Neural cell (in vitro differentiated cells): ENCODE measurements at regions not wholly inside any gene's neighbourhood (a gene's known extent, or its start where the extent isn't known, plus 50 kb on each side); places are given as distances from the start of the nearest gene placed in this dataset.

Experiments used
- H2AFZ ChIP-seq: fragments of 200-600, 300-800 bp; sonication (generic), shearing (Covaris generic); 2 replicates; pipeline ENCODE4 v1.6.0; 2014; ENCODE audit warnings: low read depth, mild to moderate bottlenecking, antibody characterized with exemption, low read length, moderate library complexity
- H3F3A ChIP-seq: fragments of 200-600 bp; shearing (Covaris generic); 2 replicates; pipeline ENCODE4 v1.6.1; 2016; ENCODE audit warnings: mild to moderate bottlenecking, moderate library complexity, mixed read lengths, antibody characterized with exemption, low read length; ENCODE audit not compliant: insufficient read depth, poor library complexity, severe bottlenecking
- H3K27ac ChIP-seq: fragments of 200-600, 300-800 bp; sonication (generic), shearing (Covaris generic); 2 replicates; pipeline ENCODE4 v1.5.1; 2014; ENCODE audit warnings: mild to moderate bottlenecking, low read length, moderate library complexity
- H3K27me3 ChIP-seq: fragments of 300-800, 200-600 bp; sonication (generic), shearing (Covaris generic); 2 replicates; pipeline ENCODE4 v1.6.0; 2014; ENCODE audit warnings: mild to moderate bottlenecking, low read depth, low read length, moderate library complexity; ENCODE audit not compliant: insufficient read depth
- H3K36me3 ChIP-seq: fragments of 300-800, 200-600 bp; sonication (generic), shearing (Covaris generic); 2 replicates; pipeline ENCODE4 v1.5.1; 2014; ENCODE audit warnings: mild to moderate bottlenecking, antibody characterized with exemption, low read length, moderate library complexity; ENCODE audit not compliant: insufficient read depth
- H3K4me2 ChIP-seq: fragments of 300-800, 200-600 bp; sonication (generic), shearing (Covaris generic); 2 replicates; pipeline ENCODE4 v1.6.0; 2014; ENCODE audit warnings: mild to moderate bottlenecking, low read length
- H3K4me3 ChIP-seq: fragments of 300-800, 200-600 bp; sonication (generic), shearing (Covaris generic); 2 replicates; pipeline ENCODE4 v1.5.1; 2014; ENCODE audit warnings: mild to moderate bottlenecking, low read length, moderate library complexity
- H3K79me2 ChIP-seq: fragments of 200-600 bp; shearing (Covaris generic); replicated peaks from 2 replicates; pipeline ENCODE4 v1.6.0; 2014; ENCODE audit warnings: mild to moderate bottlenecking, low read length, moderate library complexity; ENCODE audit not compliant: insufficient read depth
- H3K9ac ChIP-seq: fragments of 300-800, 200-600 bp; sonication (generic), shearing (Covaris generic); 2 replicates; pipeline ENCODE4 v1.6.1; 2016; ENCODE audit warnings: mild to moderate bottlenecking, low read length, mixed read lengths
- H3K9me2 ChIP-seq: fragments of 200-600 bp; shearing (Covaris generic); 2 replicates; pipeline ENCODE4 v1.6.1; 2016; ENCODE audit warnings: mild to moderate bottlenecking, low read length, mixed read lengths; ENCODE audit not compliant: insufficient read depth
- H3K9me3 ChIP-seq: fragments of 200-600, 300-800 bp; sonication (generic), shearing (Covaris generic); 2 replicates; pipeline ENCODE4 v1.6.1; 2016; ENCODE audit warnings: mild to moderate bottlenecking, mixed run types, low read length, moderate library complexity, mixed read lengths
- H4K20me1 ChIP-seq: fragments of 200-600 bp; shearing (Covaris generic); 2 replicates; pipeline ENCODE4 v1.6.1; 2016; ENCODE audit warnings: mild to moderate bottlenecking, mixed run types; ENCODE audit not compliant: insufficient read depth
- EP300 ChIP-seq: fragments of 450-650 bp; conservative IDR thresholded peaks from 2 replicates; pipeline ENCODE4 v1.6.1; 2014; ENCODE audit warnings: antibody characterized with exemption, mild to moderate bottlenecking, moderate library complexity; ENCODE audit not compliant: poor library complexity, severe bottlenecking
- EZH2 ChIP-seq: fragments of 200-600, 300-800 bp; shearing (Covaris generic), sonication (generic); IDR thresholded peaks from 2 replicates; pipeline ENCODE4 v1.6.1; 2014; ENCODE audit warnings: antibody characterized with exemption, low read length, borderline replicate concordance, mild to moderate bottlenecking; ENCODE audit not compliant: insufficient read depth, poor library complexity, severe bottlenecking
- MXI1 ChIP-seq: fragments of 450-650 bp; conservative IDR thresholded peaks from 2 replicates; pipeline ENCODE4 v1.6.1; 2014; ENCODE audit warnings: antibody characterized with exemption, mild to moderate bottlenecking; ENCODE audit not compliant: poor library complexity, severe bottlenecking
- POLR2AphosphoS5 ChIP-seq: IDR thresholded peaks from 2 replicates; pipeline ENCODE4 v1.6.1; 2012
- RAD21 ChIP-seq: fragments of 450-650 bp; conservative IDR thresholded peaks from 2 replicates; pipeline ENCODE4 v1.6.1; 2014; ENCODE audit warnings: antibody characterized with exemption, mild to moderate bottlenecking, moderate library complexity
- SMC3 ChIP-seq: fragments of 450-650 bp; conservative IDR thresholded peaks from 2 replicates; pipeline ENCODE4 v1.6.1; 2014; ENCODE audit warnings: antibody characterized with exemption, mild to moderate bottlenecking, moderate library complexity; ENCODE audit not compliant: poor library complexity
- TAF1 ChIP-seq: IDR thresholded peaks from 2 replicates; pipeline ENCODE4 v1.6.1; 2012; ENCODE audit warnings: low read depth
- TF ChIP-seq, protein P1 (sequence below): IDR thresholded peaks from 2 replicates; pipeline ENCODE4 v1.6.1; 2012; ENCODE audit warnings: borderline replicate concordance
- TF ChIP-seq, protein P2 (sequence below): fragments of 450-650 bp; IDR thresholded peaks from 2 replicates; pipeline ENCODE4 v1.5.1; 2014; ENCODE audit warnings: antibody characterized with exemption, mild to moderate bottlenecking, moderate library complexity; ENCODE audit not compliant: poor library complexity, severe bottlenecking

DNA sequence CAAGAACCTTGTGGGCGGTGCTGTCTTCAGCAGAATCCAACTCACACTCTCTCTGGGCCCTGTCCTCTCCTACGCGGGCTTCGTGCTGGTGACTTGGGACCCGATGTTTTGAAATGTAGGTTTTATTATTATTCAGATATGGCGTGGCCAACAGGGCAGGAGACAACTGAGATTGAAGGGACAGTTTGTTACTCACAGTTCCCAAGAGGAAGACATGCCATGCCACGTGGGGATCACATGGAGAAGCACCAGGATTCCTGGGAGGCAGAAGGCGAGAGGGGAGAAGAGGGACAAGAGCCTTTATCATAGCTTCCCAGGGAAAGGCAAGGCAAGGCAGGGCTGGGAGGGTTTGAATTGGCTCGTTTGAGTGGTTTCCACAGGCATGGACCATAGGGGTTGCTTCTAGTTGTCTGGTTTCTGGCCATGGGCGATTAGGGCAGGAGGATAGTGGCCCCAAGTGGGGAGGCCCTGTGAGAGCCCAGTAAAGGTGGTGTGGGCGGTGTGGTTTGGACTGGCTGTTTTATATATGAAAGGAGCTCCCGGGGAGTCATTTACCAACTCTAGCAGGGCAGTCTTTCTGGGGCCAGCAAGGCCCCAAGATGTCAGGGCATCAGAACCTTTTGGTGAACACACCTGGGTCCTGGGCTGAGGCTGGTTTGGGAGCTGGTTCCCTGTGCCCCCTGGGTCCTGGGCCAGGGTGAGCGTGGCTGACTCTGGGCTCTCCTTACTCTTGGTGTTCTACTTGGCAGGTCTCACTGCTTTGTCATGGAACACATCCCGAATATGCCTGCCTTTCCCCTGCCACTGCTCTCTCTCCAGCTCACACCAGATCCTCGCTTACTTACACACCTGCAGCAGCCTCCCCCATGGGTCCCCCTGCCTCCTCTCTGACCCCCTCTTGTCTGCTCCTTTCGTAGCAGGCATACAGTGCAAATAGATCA is 94.0 kb upstream of the ZNF536 start:
- Histone ChIP-seq H3K36me3 (no peaks in the 10 kb centered on the region), H3K4me3 (no peak overlapping the region), H3K79me2 (no peaks in the 10 kb centered on the region), H3K27me3 (no peaks in the 10 kb centered on the region), H2AFZ (no peak overlapping the region), H4K20me1 (no peaks in the 10 kb centered on the region), H3K9me2 (no peaks in the 10 kb centered on the region), H3K9me3 (peaks cover 4% of the 10 kb centered on the region), H3F3A (no peaks in the 10 kb centered on the region), H3K27ac (no peak overlapping the region), H3K9ac (no peak overlapping the region), H3K4me2 (no peak overlapping the region)
- TF ChIP-seq EZH2: no peak
- TF ChIP-seq POLR2AphosphoS5: no peak
- no peak for TF ChIP-seq EP300
- TF ChIP-seq SMC3: no peak
- no peak for TF ChIP-seq RAD21
- TF ChIP-seq MXI1: no peak
- TF ChIP-seq, protein P1, sequence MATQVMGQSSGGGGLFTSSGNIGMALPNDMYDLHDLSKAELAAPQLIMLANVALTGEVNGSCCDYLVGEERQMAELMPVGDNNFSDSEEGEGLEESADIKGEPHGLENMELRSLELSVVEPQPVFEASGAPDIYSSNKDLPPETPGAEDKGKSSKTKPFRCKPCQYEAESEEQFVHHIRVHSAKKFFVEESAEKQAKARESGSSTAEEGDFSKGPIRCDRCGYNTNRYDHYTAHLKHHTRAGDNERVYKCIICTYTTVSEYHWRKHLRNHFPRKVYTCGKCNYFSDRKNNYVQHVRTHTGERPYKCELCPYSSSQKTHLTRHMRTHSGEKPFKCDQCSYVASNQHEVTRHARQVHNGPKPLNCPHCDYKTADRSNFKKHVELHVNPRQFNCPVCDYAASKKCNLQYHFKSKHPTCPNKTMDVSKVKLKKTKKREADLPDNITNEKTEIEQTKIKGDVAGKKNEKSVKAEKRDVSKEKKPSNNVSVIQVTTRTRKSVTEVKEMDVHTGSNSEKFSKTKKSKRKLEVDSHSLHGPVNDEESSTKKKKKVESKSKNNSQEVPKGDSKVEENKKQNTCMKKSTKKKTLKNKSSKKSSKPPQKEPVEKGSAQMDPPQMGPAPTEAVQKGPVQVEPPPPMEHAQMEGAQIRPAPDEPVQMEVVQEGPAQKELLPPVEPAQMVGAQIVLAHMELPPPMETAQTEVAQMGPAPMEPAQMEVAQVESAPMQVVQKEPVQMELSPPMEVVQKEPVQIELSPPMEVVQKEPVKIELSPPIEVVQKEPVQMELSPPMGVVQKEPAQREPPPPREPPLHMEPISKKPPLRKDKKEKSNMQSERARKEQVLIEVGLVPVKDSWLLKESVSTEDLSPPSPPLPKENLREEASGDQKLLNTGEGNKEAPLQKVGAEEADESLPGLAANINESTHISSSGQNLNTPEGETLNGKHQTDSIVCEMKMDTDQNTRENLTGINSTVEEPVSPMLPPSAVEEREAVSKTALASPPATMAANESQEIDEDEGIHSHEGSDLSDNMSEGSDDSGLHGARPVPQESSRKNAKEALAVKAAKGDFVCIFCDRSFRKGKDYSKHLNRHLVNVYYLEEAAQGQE: no peak
- no peak for TF ChIP-seq TAF1
- TF ChIP-seq, protein P2, sequence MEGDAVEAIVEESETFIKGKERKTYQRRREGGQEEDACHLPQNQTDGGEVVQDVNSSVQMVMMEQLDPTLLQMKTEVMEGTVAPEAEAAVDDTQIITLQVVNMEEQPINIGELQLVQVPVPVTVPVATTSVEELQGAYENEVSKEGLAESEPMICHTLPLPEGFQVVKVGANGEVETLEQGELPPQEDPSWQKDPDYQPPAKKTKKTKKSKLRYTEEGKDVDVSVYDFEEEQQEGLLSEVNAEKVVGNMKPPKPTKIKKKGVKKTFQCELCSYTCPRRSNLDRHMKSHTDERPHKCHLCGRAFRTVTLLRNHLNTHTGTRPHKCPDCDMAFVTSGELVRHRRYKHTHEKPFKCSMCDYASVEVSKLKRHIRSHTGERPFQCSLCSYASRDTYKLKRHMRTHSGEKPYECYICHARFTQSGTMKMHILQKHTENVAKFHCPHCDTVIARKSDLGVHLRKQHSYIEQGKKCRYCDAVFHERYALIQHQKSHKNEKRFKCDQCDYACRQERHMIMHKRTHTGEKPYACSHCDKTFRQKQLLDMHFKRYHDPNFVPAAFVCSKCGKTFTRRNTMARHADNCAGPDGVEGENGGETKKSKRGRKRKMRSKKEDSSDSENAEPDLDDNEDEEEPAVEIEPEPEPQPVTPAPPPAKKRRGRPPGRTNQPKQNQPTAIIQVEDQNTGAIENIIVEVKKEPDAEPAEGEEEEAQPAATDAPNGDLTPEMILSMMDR: no peak

DNA sequence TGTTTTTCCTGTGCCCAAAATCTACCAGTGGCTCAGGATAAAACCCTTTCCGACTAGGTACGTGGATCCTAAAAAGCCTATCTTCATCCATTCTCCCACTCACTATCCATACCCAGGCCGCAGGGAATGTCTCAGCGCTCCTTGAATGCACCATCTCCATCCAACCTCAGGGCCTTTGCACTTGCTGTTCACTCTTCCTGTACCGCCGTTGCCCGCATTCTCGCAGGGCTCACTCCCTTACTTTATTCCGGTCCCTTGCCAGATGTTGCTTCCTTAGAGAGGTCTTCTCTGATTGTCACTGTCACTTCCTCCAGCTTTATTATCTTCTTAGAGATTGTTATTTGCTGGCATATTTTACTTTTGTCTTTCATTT is 93.3 kb upstream of the ZNF536 start:
- Histone ChIP-seq H3F3A (no peaks in the 10 kb centered on the region), H3K9me3 (no peaks in the 10 kb centered on the region), H2AFZ (no peak overlapping the region), H3K4me3 (no peak overlapping the region), H3K27me3 (no peaks in the 10 kb centered on the region), H3K9ac (no peak overlapping the region), H3K4me2 (no peak overlapping the region), H4K20me1 (no peaks in the 10 kb centered on the region), H3K27ac (no peak overlapping the region), H3K79me2 (no peaks in the 10 kb centered on the region), H3K9me2 (no peaks in the 10 kb centered on the region), H3K36me3 (no peaks in the 10 kb centered on the region)
- no peak for TF ChIP-seq TAF1
- no peak for TF ChIP-seq SMC3
- TF ChIP-seq MXI1: no peak
- no peak for TF ChIP-seq EP300
- TF ChIP-seq, protein P1: no peak
- no peak for TF ChIP-seq EZH2
- TF ChIP-seq, protein P2: no peak
- no peak for TF ChIP-seq RAD21
- no peak for TF ChIP-seq POLR2AphosphoS5
